GM21786 (cell line): ENCODE measurements at regions not wholly inside any gene's neighbourhood (a gene's known extent, or its start where the extent isn't known, plus 50 kb on each side); places are given as distances from the start of the nearest gene placed in this dataset.
A peak's percentile ranks its signal among the peaks of the same experiment; 100 is the strongest.

Experiments used
- ATAC-seq: cut with Tn5 transposase; IDR thresholded peaks from one replicate; pipeline ENCODE4 v1.9.1; 2021; ENCODE audit not compliant: unreplicated experiment

- no peak for ATAC-seq
Measured at GRCh38 chr2:151087377-151087776, 174.3 kb downstream of the RBM43 start.

GRCh38 chr2:151085181-151085611 lies 176.5 kb downstream of the RBM43 start:
- ATAC-seq: no peak

GRCh38 chr2:151083856-151084795 lies 177.5 kb downstream of the RBM43 start:
- ATAC-seq: no peak

- ATAC-seq: no peak
Measured at GRCh38 chr2:151078889-151079288, 182.8 kb downstream of the RBM43 start.

GRCh38 chr2:151071906-151072305 lies 189.8 kb downstream of the RBM43 start:
- ATAC-seq: no peak

GRCh38 chr2:151071382-151071781 lies 190.3 kb downstream of the RBM43 start:
- ATAC-seq: no peak

- ATAC-seq: no peak
Measured at GRCh38 chr2:151070253-151070652, 191.4 kb downstream of the RBM43 start.

GRCh38 chr2:151067658-151068369 lies 193.8 kb downstream of the RBM43 start:
- no peak for ATAC-seq

- ATAC-seq: no peak
Measured at GRCh38 chr2:151063271-151063670, 198.4 kb downstream of the RBM43 start.

- ATAC-seq: no peak
Measured at GRCh38 chr2:151060287-151060686, 201.4 kb downstream of the RBM43 start.

GRCh38 chr2:151056870-151057269 lies 204.8 kb downstream of the RBM43 start:
- ATAC-seq: no peak

GRCh38 chr2:151053661-151053990 lies 208.0 kb downstream of the RBM43 start:
- ATAC-seq: no peak

GRCh38 chr2:151052850-151053660 lies 208.6 kb downstream of the RBM43 start:
- no peak for ATAC-seq

GRCh38 chr2:151051574-151052220 lies 210.0 kb downstream of the RBM43 start:
- peak; percentile 89 for ATAC-seq

- ATAC-seq: no peak
Measured at GRCh38 chr2:151049746-151050145, 211.9 kb downstream of the RBM43 start.

- no peak for ATAC-seq
Measured at GRCh38 chr2:151048331-151049054, 213.2 kb downstream of the RBM43 start.

- ATAC-seq: no peak
Measured at GRCh38 chr2:151043484-151043883, 218.2 kb downstream of the RBM43 start.

- no peak for ATAC-seq
Measured at GRCh38 chr2:151042964-151043363, 218.7 kb downstream of the RBM43 start.

- no peak for ATAC-seq
Measured at GRCh38 chr2:151040039-151040438, 221.6 kb downstream of the RBM43 start.

GRCh38 chr2:151038516-151038915 lies 223.1 kb downstream of the RBM43 start:
- no peak for ATAC-seq
